MM.1S (cell line): ENCODE measurements at regions not wholly inside any gene's neighbourhood (a gene's known extent, or its start where the extent isn't known, plus 50 kb on each side); places are given as distances from the start of the nearest gene placed in this dataset.
A peak's percentile ranks its signal among the peaks of the same experiment; 100 is the strongest.
"Not testable (repeated sequence)": the region's sequence is repeated elsewhere in the genome, so short reads cannot be mapped to it uniquely, and the experiment has no call there.

ENCODE experiments used
- DNase-seq: peaks from one replicate; pipeline ENCODE4 v3.0.0-alpha.2; 2015
- H2AFZ ChIP-seq: fragments of 300-600 bp; sonication (generic); 2 replicates; pipeline ENCODE4 v1.6.0; 2016; ENCODE audit warnings: antibody characterized with exemption, low read length
- H3F3A ChIP-seq: fragments of 300-600 bp; sonication (generic); 2 replicates; pipeline ENCODE4 v1.6.1; 2016; ENCODE audit warnings: mild to moderate bottlenecking, antibody characterized with exemption, low read length, moderate library complexity, mixed read lengths; ENCODE audit not compliant: insufficient read depth
- H3K27ac ChIP-seq: fragments of 300-600 bp; sonication (generic); 2 replicates; pipeline ENCODE4 v1.5.1; 2016; ENCODE audit warnings: mild to moderate bottlenecking, low read length
- H3K27me3 ChIP-seq: fragments of 300-600 bp; sonication (generic); replicated peaks from 2 replicates; pipeline ENCODE4 v1.6.0; 2016; ENCODE audit warnings: low read length; ENCODE audit not compliant: insufficient read depth
- H3K36me3 ChIP-seq: fragments of 300-600 bp; sonication (generic); replicated peaks from 2 replicates; pipeline ENCODE4 v1.6.1; 2016; ENCODE audit warnings: mild to moderate bottlenecking, low read length, mixed read lengths; ENCODE audit not compliant: insufficient read depth
- H3K4me1 ChIP-seq: fragments of 300-600 bp; sonication (generic); 2 replicates; pipeline ENCODE4 v1.6.1; 2016; ENCODE audit warnings: low read length, mixed read lengths
- H3K4me2 ChIP-seq: fragments of 300-600 bp; sonication (generic); 2 replicates; pipeline ENCODE4 v1.6.0; 2016; ENCODE audit warnings: low read depth, low read length
- H3K4me3 ChIP-seq: fragments of 300-600 bp; sonication (generic); 2 replicates; pipeline ENCODE4 v1.5.1; 2016; ENCODE audit warnings: low read length, mixed read lengths
- H3K79me2 ChIP-seq: fragments of 300-600 bp; sonication (generic); 2 replicates; pipeline ENCODE4 v1.6.1; 2016; ENCODE audit warnings: mixed run types, low read length, mixed read lengths
- H3K9ac ChIP-seq: fragments of 300-600 bp; sonication (generic); 2 replicates; pipeline ENCODE4 v1.6.1; 2016; ENCODE audit warnings: low read length, mixed read lengths
- H3K9me2 ChIP-seq: fragments of 300-600 bp; sonication (generic); replicated peaks from 2 replicates; pipeline ENCODE4 v1.6.1; 2016; ENCODE audit warnings: mild to moderate bottlenecking, low read length, mixed read lengths; ENCODE audit not compliant: insufficient read depth
- H3K9me3 ChIP-seq: fragments of 300-600 bp; sonication (generic); replicated peaks from 2 replicates; pipeline ENCODE4 v1.6.1; 2016; ENCODE audit warnings: mild to moderate bottlenecking, low read length, mixed read lengths; ENCODE audit not compliant: insufficient read depth
- H4K20me1 ChIP-seq: fragments of 300-600 bp; sonication (generic); 2 replicates; pipeline ENCODE4 v1.6.1; 2016; ENCODE audit warnings: mild to moderate bottlenecking, low read length, moderate library complexity, mixed read lengths; ENCODE audit not compliant: insufficient read depth
- CTCF ChIP-seq: fragments of 300-600 bp; sonication (generic); IDR thresholded peaks from 2 replicates; pipeline ENCODE4 v1.5.1; 2016; ENCODE audit warnings: antibody characterized with exemption, low read length, mixed read lengths
- EZH2 ChIP-seq: fragments of 300-600 bp; sonication (generic); optimal IDR thresholded peaks from 2 replicates; pipeline ENCODE3; 2017; ENCODE audit warnings: low read depth, mild to moderate bottlenecking, antibody characterized with exemption, low read length, mixed read lengths
- EZH2phosphoT487 ChIP-seq: fragments of 300-600 bp; sonication (generic); IDR thresholded peaks from 2 replicates; pipeline ENCODE4 v1.6.1; 2018; ENCODE audit warnings: antibody characterized with exemption, low read length

GRCh38 chr7:52592698-52593097, 442.7 kb upstream of the POM121L12 start:
- Histone ChIP-seq H3K27me3 (no peaks in the 10 kb centered on the region), H3K4me2 (0 out of 2 replicates have a peak overlapping the region, but pooled peaks have one; percentile 0), H3K36me3 (no peaks in the 10 kb centered on the region), H3K9me2 (no peaks in the 10 kb centered on the region), H3K4me3 (no peak overlapping the region), H3K27ac (no peak overlapping the region), H4K20me1 (no peaks in the 10 kb centered on the region), H3K9me3 (no peaks in the 10 kb centered on the region), H2AFZ (no peak overlapping the region), H3K4me1 (no peaks in the 10 kb centered on the region), H3K79me2 (no peaks in the 10 kb centered on the region), H3K9ac (no peak overlapping the region), H3F3A (no peaks in the 10 kb centered on the region)
- no peak for TF ChIP-seq EZH2phosphoT487
- no peak for TF ChIP-seq EZH2
- no peak for TF ChIP-seq CTCF
- no peak for DNase-seq

GRCh38 chr7:52586704-52587103, 448.7 kb upstream of the POM121L12 start:
- H3K9ac ChIP-seq, result no peak overlapping the region
- no peaks in the 10 kb centered on the region for H3F3A ChIP-seq
- H3K27ac ChIP-seq, result no peak overlapping the region
- no peak for DNase-seq
- no peaks in the 10 kb centered on the region for H3K79me2 ChIP-seq
- no peak overlapping the region for H2AFZ ChIP-seq
- no peak overlapping the region for H3K4me3 ChIP-seq
- H3K9me3 ChIP-seq, result no peaks in the 10 kb centered on the region
- no peak overlapping the region for H3K4me2 ChIP-seq
- H3K9me2 ChIP-seq, result no peaks in the 10 kb centered on the region
- no peaks in the 10 kb centered on the region for H3K27me3 ChIP-seq
- no peaks in the 10 kb centered on the region for H3K36me3 ChIP-seq
- H3K4me1 ChIP-seq, result no peaks in the 10 kb centered on the region
- H4K20me1 ChIP-seq, result no peaks in the 10 kb centered on the region
- TF ChIP-seq EZH2 (no peak), CTCF (no peak), EZH2phosphoT487 (no peak)

DNA sequence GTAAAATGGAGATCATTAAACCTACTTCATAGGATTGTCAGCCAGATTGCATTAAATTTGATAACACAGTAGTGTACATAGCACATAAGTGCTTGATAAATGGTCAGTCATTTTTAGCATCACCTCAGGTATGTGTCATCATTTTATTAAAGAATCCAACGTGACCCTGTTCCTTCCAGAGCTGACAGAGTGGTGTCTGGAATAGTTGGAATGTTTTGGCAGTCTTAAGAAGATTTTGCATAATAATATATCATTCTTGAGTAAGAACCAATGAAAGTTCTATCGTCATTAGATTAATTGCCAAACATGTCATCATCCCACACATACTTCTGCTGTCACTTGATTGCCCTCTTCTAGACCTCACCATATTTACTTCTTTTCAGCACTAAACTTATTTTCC, 451.4 kb upstream of the POM121L12 start:
- Histone ChIP-seq H3K27ac (no peak overlapping the region), H3K27me3 (no peaks in the 10 kb centered on the region), H3K9me2 (no peaks in the 10 kb centered on the region), H3K4me2 (no peak overlapping the region), H3K79me2 (no peaks in the 10 kb centered on the region), H3K9ac (no peak overlapping the region), H2AFZ (no peak overlapping the region), H3K36me3 (no peaks in the 10 kb centered on the region), H3K4me1 (no peaks in the 10 kb centered on the region), H3K9me3 (no peaks in the 10 kb centered on the region), H3K4me3 (no peak overlapping the region), H4K20me1 (no peaks in the 10 kb centered on the region), H3F3A (no peaks in the 10 kb centered on the region)
- TF ChIP-seq EZH2phosphoT487, result no peak
- no peak for TF ChIP-seq EZH2
- no peak for TF ChIP-seq CTCF
- no peak for DNase-seq

GRCh38 chr7:52573141-52573540, 462.3 kb upstream of the POM121L12 start:
- not testable (repeated sequence) for H4K20me1 ChIP-seq, H3K27ac ChIP-seq, H3K27me3 ChIP-seq, H3K4me3 ChIP-seq, H3K9ac ChIP-seq, DNase-seq, H3K4me2 ChIP-seq, H3K36me3 ChIP-seq, H3K79me2 ChIP-seq, H2AFZ ChIP-seq, H3K9me3 ChIP-seq, H3K9me2 ChIP-seq
- Histone ChIP-seq H3K4me1 (peaks cover 19% of the 10 kb centered on the region), H3F3A (peaks cover 10% of the 10 kb centered on the region)
